Mesenteric fat pad (tissue), 1 donor: ENCODE measurements at regions not wholly inside any gene's neighbourhood (a gene's known extent, or its start where the extent isn't known, plus 50 kb on each side); places are given as distances from the start of the nearest gene placed in this dataset. TPM values are rescaled to one million over a fixed set of nuclear protein-coding genes. Genes with fewer than 3 reads are reported as not detected.
"Not testable (repeated sequence)": the region's sequence is repeated elsewhere in the genome, so short reads cannot be mapped to it uniquely, and the experiment has no call there.

Source experiments
- DNase-seq: peaks from one replicate; pipeline ENCODE4 v3.0.0-alpha.2; 2020; ENCODE audit warnings: low spot score
- microRNA-seq: library from miRNA; unstranded; fragments of <30 nt; microRNA quantifications from one replicate; pipeline ENCODE4 v1.2.0, GENCODE V29; 2020; ENCODE audit warnings: borderline number of aligned reads
- donor health status: DM: yes; HTN: yes; CAD: no.

GRCh38 chr10:45246522-45246921 is 68.9 kb downstream of the OR13A1 start:
- no peak for DNase-seq

- no peak for DNase-seq
Measured at GRCh38 chr10:45249978-45250693, 65.3 kb downstream of the OR13A1 start.

- not testable (repeated sequence) for DNase-seq
Measured at GRCh38 chr10:45250694-45251075, 64.7 kb downstream of the OR13A1 start.

Small RNA genes in the stretch of these regions (microRNA-seq; reads per million reads assigned to microRNA genes)
- gene MIR3156-1: not detected
